ENCODE measurements at regions not wholly inside any gene's neighbourhood (a gene's known extent, or its start where the extent isn't known, plus 50 kb on each side); places are given as distances from the start of the nearest gene placed in this dataset.

DNA sequence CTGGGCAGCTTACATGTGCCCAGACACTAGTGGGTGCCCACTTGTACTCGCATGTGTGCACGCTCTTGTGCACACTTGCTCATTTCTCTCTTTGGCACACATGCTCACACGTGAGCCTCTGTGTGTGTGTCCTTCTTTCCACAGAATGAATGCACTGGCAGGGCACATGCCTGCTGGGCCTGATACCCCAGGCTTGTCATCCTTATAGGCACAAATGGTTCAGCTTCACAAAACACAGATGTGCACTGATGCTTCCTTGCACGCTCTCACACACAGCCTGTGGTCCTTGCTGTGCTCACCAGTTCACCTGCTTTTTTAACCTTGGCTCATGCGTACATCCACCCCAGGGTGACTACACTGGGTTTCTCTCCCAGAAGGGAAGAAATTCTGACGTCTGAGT, 174.8 kb downstream of the BUD13 start:
- DNase-seq, result no peak

DNA sequence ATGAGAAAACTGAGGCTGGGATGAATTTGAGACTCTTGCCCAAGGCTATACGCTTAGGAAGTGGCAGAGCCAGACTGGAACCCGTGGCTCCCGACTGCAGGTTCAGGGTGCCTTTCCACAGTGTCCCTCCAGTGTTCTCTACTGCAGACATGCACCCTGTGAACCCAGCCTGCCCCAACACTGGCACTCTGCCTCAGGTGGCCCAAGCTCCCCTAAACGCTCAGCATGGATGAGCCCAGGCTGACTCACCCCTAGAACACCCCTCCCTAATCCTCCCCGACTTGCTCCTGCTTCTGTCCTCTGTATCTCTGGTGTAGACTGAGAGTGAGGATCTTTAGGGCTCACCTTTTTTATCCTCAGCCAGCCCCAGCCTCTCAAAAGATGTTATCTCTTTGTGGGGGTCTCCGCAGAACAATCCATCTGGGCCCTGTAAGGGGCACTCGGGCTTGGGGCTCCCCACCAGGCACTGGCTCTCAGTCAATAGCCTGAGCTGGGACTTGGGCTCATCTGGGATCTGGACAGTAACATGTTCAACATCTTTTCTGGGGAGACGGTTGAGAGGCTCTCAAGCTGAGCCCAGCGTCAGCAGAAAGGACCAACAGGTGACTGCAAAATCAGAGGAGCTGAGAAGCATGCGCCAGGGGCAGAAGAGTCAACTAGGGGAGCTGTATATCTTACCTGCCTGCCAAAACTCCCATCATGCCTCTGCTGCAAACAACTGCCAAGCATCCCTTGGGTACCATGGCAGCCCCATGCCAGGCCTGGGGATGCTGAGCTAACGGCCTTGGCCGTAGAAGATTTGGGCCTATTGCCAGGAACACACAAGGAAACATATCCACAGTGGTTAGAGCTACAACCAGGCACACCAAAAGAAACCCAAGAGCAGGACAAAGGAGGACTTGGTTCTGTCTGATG, 176.2 kb downstream of the BUD13 start:
- DNase-seq, result no peak

DNA sequence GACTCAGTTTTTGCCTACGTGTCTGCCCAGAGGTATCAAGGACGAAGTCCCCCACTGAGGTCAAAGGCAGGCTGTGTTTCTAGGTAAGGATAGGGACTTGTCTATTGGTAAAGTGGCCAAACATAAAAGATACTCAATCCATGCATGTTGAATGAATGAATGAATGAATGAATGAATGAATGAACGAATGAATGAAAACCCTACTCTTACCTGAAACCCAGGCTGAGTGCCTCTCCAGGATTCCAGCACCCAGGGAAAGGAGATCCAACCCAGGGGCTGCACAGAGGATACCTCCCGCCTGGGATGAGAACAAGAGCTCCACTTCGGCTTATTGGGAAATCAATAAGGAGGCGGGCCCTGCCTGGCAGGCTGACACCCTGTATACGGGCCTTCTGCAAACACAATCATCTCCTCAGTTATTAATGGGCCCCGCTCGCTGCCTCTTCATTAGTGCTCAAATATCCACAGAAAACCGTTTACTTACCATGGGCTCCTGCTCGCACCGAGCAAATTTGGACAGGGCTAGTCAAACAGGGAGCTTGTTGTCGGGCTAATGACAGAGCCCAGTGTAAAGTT, 177.4 kb downstream of the BUD13 start:
- DNase-seq, result no peak

DNA sequence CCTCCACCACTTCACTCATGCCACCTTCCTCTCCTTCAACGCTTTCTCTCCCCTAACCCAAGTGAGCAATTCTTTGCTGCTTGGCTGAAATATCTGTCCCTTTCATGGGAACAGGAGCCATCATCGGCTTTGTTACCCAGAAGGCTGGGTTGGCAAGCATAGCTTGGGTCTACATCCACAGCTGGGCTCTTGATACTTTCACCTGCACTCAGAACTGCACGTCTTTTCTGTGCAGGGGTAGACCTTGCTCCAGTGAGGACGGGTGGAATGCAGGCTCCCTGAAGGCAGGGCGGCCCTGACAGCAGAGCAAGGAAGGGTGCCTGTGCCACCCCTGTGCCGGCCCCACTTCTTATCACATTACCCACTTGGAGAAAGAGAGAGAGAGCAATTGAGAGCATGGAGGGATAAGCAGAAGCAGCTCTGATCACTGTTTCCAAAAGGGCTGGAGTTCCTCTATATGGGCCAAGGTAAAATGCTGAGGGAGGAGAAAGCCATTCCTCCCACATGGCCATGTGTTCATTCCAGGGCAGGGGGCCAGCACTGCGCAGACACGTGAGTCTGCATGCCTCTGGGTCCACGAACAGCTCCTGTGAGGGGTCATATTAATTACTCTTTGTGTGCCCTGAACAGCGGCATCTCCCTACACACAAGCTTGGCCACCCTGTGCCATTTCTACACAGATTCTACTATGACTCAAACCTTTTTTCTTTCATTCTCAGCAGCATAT, 181.8 kb downstream of the BUD13 start:
- no peak for DNase-seq

GRCh38 chr11:116589402-116589801, 183.4 kb downstream of the BUD13 start:
- DNase-seq, result no peak

DNA sequence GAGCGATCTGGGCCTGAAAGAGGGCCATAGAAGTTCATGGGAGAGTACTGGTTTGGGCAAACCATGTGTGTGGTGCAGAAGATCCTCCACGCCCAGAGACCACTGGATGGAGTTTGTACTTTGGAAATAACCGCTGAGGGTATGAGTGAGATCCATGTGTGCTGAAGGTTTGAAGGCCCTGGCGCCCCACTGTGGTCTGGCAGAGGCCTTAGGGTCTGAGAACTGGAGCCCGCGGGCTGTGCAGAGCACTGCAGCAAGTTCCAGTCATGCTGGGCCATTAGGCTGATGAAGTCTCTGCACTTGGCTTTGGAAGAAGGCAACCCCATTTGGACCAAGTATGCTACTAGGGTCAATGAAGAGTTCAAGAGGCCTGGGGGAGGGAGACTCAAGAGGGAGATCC, 186.4 kb downstream of the BUD13 start:
- no peak for DNase-seq

GRCh38 chr11:116582571-116582970, 190.2 kb downstream of the BUD13 start:
- no peak for DNase-seq

DNA sequence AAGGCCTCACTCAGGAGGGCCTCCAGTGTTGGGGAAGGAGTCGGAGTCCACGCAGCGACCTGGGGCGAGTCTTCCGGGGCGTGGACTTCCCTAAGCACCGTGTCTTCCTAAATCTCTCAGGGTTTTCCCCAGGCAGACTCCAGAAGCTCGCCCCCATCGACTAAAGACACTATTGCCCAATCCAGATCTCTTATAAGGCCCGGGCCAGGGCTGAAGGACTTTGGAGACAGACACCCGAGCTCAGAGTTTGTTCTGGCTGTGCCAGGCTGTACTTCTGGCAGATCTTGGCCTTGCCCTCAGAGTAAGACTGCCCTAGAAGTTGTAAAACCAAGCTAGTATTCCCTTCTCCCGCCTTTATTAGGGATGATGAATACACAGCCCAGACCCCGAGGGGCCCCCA, 191.4 kb downstream of the BUD13 start:
- DNase-seq, result no peak

DNA sequence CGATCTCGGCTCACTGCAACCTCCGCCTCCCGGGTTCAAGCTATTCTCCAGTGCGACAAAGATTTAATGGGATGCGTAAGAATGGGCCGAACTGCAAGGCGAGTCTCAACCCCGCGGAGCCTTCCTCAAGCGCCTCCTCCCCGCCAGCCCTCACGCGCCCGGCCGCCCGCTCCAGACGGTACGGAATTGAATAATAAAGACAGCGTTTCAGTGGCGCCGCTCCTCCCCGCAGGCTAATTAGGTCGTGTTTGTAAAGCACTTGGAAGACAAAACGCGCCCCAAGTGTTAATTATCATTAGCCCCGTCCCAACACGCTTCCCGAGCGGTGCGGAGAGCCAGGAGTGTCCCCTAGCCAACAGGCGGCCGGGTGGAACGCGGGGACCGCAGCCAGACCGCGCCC, 192.0 kb downstream of the BUD13 start:
- DNase-seq, result no peak

- no peak for DNase-seq
Measured at GRCh38 chr11:116579857-116580727, 192.7 kb downstream of the BUD13 start.

DNA sequence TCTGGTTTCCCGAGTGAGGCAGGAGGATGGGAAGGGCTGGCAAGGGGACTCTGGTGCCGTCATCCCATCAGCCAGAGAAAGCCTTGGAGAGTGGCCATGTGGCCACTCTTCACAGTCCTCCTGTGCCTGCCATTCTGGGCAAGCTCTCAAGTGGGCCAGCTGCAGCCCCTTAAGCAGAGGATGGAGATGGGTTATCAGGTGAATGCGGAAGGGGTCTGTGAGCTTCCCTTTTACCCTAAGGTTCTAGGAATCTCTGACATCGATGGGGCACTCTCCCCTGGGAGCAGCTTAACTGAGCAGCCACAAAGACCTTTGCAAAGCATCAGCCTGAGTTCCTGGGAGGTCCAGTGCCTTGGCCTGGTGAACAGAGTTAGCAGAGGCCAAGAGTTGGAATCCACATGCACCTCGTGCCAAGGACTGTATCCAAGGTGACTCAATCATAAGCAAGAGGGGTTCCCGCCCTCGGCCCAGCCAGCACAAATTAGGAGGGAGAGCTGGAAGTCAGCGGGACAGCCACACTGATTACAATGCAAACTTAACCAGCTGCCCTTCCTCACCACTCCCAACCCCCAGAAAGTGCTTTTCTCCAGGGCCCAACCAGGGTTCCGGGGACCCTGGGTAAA, 193.6 kb downstream of the BUD13 start:
- peak; percentile 45 for DNase-seq

DNA sequence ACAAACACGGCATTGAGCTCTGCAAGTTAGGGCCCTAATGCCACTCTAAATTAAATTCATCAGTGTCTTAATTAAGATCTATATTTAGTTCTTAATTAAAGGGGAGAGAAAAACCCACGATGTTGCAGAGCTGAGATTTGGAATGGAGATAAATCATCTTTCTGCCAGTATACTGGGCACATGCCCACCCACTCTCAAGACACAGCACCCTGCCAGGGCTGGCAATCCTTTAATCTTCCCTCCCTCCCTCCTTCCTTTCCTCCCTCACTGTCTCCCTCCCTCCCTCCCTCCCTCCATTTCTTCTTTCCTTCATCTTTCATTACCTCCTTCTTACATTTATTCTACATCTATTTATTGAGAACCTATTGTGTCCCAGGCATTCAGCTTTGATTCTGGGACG, 194.8 kb downstream of the BUD13 start:
- no peak for DNase-seq

- no peak for DNase-seq
Measured at GRCh38 chr11:116577273-116577672, 195.5 kb downstream of the BUD13 start.

DNA sequence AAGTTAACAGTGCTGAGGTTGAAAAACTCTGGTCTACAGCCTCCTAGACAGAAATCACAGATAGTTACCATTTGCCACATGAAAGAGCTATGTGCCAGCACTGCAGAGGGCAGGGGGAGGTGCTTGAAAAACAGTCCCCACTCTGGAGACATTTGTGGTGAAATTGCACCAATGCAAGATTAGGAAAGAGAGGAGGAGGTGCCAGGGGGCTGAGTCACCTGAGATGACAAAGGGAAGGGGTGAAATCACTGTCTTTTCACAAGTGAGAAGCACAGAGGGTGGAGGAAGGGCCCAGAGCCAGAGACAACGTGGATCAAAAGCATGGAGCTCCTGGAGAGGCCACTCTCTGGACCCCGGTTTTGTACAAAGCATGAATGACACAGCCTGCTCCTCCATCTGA, 196.3 kb downstream of the BUD13 start:
- DNase-seq, result no peak

- no peak for DNase-seq
Measured at GRCh38 chr11:116567721-116568242, 205.0 kb downstream of the BUD13 start.

- no peak for DNase-seq
Measured at GRCh38 chr11:116563712-116564047, 209.1 kb downstream of the BUD13 start.

GRCh38 chr11:116563028-116563711, 209.6 kb downstream of the BUD13 start:
- DNase-seq, result no peak

DNA sequence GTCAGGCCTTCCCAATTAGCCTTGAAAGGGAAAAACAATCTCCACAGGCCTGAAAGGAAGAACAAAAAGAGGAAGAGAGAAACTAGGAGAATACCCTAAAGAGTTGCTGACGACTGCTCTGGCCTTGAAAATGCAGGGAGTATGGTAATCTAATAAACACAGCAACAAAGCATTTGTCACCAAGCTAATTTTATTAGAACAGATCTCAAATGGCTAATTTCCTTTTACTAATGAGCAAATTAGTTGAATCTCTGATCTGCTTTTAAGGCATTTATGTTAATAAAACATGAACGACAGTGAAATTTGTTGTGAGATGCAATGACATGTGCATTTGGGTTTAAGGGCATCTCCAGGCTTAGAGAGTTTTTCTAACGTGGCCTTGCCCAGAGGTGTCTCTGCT, 212.2 kb downstream of the BUD13 start:
- no peak for DNase-seq

- DNase-seq, result no peak
Measured at GRCh38 chr11:116558504-116559211, 214.1 kb downstream of the BUD13 start.

DNA sequence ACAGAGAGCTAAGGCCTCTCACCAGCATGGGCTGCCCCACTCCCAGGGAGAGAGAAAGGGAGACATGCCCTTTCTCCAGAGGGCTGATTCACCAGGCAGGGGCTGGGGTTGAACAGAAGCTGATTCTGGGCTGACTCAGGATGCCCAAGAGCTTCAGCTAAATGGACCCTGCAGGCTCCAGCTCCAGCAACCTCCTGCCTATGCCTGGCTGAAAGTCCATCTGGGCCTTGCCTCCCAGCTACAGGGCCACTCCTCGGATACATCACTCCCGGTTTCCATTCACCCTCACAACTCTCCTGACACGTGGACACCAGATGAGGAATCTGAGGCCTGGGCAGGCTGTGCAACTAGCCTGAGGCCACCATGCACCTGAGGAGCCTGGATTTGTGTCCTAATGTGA, 215.5 kb downstream of the BUD13 start:
- DNase-seq, result no peak

DNA sequence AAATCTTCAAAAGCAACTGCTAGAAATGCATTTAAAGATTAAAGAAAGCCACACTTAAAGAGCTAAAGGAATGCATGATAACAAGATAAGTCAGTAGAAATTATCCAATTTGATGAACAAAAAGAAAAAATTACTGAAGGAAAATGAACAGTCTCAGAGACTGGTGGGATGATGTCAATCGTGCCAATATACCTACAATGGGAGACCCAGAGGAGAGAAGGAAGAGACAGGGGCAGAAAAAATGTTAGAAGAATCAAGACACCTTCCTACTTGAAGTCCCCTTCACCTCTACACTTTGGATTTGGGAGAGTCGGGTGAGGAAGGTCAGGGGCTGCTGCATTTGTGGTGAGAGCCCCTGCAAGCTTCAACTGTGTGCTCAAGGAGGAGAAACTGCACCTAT, 216.3 kb downstream of the BUD13 start:
- DNase-seq, result no peak

All from right hindlimb (tissue), 1 donor.